ENCODE measurements at regions not wholly inside any gene's neighbourhood (a gene's known extent, or its start where the extent isn't known, plus 50 kb on each side); places are given as distances from the start of the nearest gene placed in this dataset.

GRCh38 chr12:75725521-75726111, 214.2 kb upstream of the KRR1 start:
- peak; percentile 69 for DNase-seq (ENCODE audit: low spot score)

GRCh38 chr12:75724928-75725312, 213.5 kb upstream of the KRR1 start:
- peak; percentile 81 for DNase-seq (ENCODE audit: low spot score)

DNA sequence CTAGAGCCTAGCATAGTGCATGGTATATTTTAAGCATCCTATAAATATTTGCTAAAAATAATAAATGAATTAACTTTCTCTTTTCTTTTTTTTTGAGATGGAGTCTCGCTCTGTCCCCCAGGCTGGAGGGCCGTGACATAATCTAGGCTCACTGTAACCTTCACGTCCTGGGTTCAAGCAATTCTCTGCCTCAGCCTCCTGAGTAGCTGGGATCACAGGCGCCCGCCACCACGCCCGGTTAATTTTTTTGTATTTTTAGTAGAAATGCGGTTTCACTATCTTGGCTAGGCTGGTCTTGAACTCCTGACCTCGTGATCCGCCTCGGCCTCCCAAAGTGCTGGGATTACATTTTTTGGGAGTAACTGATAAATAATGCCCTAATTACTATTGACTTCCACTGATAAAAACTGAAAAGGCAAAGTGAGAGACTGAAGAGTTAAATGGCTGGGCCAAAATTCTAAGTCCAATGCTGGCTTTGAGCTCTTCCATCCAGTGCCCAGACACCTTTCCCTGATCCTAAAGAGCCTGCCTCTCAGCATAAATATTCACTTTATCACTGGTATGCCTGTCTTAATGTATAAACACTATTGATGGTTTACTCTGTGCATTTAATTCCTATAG, 213.0 kb upstream of the KRR1 start:
- no peak for DNase-seq (ENCODE audit: low spot score)

DNA sequence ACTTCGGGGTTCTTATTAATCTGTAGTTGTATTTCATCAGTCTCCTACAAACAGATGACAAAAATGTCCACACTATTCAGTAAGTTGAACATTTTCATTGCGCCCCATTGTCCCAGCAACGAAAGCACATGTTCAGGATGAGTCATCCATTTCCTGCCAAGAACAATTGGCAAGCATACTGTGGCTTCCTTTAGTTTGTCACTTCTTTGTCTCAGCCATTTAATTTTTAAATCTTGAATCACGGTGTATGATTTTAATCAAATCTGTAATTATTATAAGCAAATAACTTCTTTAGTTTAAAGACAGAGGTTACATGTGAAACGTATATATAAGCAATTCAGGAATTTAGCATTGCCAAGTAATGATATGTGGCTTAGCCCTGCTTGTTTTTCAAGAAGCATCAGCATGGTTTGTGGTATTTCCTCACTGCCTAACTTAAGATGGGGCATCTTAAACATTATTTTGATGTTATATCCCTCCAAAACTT, 211.3 kb upstream of the KRR1 start:
- peak; percentile 90 for DNase-seq (ENCODE audit: low spot score)

DNA sequence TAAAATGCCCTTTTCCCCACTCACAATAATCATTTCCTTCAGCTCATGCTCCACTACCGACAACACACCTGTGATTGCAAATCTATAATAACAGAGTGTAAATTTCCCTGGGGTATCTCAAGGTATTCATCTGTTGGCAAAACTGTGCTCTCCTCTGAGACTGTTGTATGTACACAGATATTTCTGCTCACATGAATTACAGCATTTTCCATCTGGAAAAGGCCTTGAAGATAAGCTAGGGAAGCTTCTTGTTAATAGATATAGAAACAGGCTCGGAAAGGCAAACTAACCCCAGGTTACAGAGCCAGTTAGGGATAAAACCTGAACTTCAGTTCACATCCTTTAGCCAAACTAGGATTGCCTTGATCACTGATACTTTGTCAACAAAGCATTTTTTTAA, 210.4 kb upstream of the KRR1 start:
- DNase-seq (ENCODE audit: low spot score): no peak

DNA sequence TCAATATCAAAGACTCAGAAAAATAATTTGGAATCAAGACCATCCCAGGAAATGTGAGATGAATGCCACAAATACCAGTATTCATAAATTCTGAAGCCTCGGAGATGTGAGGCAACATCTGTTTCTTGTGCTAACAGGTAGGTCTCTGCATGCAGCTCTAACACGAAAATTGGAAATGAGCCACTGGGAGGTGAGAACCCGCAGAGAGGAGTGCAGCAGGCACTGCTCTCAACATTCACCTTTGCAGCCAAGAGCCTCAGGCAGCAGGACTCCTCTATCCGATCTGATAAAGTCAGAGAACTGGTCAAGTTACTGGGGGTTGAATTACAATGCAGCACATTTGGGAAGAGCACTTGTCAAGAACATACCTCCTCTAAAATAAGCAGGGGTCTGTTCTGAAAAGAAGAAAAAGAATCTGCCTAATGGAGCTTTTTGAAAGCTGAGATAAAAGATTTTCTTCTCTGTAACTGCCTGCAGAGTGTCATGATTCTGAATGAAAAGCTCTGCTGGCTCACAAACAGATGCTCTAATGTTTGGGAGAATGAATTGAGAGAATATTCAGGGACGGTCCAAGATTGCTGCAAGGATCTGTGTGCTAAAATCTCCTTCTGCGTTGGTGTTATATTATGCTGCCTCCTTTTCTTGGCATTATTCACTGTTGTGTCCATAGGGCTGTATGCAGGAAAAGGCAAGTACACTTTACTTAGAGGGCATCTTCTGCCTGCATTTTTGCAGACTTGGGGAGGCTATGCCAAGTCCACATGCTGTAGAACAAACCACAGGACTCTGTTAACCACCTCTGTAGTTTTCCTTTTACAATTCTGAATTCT, 209.6 kb upstream of the KRR1 start:
- no peak for DNase-seq (ENCODE audit: low spot score)

GRCh38 chr12:75717902-75718301, 206.5 kb upstream of the KRR1 start:
- no peak for DNase-seq (ENCODE audit: low spot score)

GRCh38 chr12:75716291-75717025, 205.0 kb upstream of the KRR1 start:
- DNase-seq (ENCODE audit: low spot score): no peak

DNA sequence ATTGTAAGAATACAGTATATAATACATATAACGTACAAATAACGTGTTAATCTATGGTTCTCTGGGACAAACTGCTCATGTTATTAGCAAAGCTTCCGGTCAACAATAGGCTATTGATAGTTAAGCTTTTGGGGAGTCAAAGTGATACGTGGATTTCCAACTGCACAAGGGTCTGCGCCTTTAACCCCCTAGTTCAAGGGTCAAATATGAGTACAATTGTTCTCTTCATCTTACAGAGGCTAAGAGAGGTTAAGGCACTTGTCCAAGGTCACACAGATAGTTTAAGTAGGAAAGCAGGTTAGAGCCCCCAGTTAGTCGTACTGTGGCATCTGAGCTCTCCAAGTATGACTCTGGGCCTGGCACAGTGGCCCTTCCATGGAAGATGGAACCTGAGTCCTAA, 204.3 kb upstream of the KRR1 start:
- no peak for DNase-seq (ENCODE audit: low spot score)

GRCh38 chr12:75715323-75715644, 203.9 kb upstream of the KRR1 start:
- DNase-seq (ENCODE audit: low spot score): no peak

GRCh38 chr12:75714462-75715322, 203.3 kb upstream of the KRR1 start:
- no peak for DNase-seq (ENCODE audit: low spot score)

- no peak for DNase-seq (ENCODE audit: low spot score)
These were observed 202.0 kb upstream of the KRR1 start for GRCh38 chr12:75713434-75713833.

GRCh38 chr12:75712223-75712622, 200.8 kb upstream of the KRR1 start:
- peak; percentile 44 for DNase-seq (ENCODE audit: low spot score)

- DNase-seq (ENCODE audit: low spot score): no peak
These were observed 199.9 kb upstream of the KRR1 start for GRCh38 chr12:75711271-75711670.

DNA sequence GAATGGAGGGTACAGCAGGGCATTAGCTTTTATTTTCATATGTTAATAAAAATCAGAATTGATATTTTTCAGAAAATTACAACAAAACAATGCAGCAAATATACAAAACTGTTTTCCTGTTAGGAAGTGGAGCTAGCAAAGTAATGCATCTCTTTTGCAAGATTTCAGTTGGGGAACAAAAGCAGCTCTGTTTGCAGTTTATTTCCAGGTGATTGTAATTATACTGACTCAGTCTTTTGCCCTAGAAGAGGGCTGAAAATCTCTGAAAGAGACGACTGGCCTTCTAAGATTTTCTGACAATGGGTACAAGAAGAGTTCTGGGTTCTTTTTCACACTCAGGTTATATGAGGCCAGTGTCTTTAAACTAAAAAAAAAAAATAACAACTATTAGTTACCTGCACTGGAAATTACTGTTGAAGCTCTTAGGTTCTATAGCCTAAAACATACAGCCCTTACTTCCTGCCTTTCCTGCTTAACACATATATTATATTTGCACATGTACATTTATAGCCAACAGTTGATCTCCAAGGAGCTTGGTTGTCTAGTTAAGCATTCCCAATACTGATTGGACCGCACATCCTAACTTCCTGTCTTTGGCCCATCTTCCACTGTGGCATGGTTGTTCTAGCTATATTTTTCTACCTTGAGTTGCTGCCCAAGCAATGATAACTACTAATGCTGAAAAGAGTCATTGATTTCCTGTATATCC, 199.1 kb upstream of the KRR1 start:
- no peak for DNase-seq (ENCODE audit: low spot score)

GRCh38 chr12:75709503-75709902, 198.1 kb upstream of the KRR1 start:
- no peak for DNase-seq (ENCODE audit: low spot score)

GRCh38 chr12:75708802-75709201, 197.4 kb upstream of the KRR1 start:
- no peak for DNase-seq (ENCODE audit: low spot score)

GRCh38 chr12:75707983-75708382, 196.6 kb upstream of the KRR1 start:
- no peak for DNase-seq (ENCODE audit: low spot score)

- peak; percentile 47 for DNase-seq (ENCODE audit: low spot score)
These were observed 195.6 kb upstream of the KRR1 start for GRCh38 chr12:75706786-75707605.

Measured in A172 (cell line).